H9 (cell line): ENCODE measurements at regions not wholly inside any gene's neighbourhood (a gene's known extent, or its start where the extent isn't known, plus 50 kb on each side); places are given as distances from the start of the nearest gene placed in this dataset.

Experiments used
- DNase-seq: peaks from one replicate; pipeline ENCODE4 v3.0.0-alpha.2; 2017
- H2AFZ ChIP-seq: one replicate; pipeline ENCODE4 v1.6.1; 2013; ENCODE audit warnings: mild to moderate bottlenecking, low read length, control low read depth, moderate library complexity
- H2AK5ac ChIP-seq: 2 replicates; pipeline ENCODE4 v1.6.1; 2013; ENCODE audit warnings: low read length, control low read depth, mixed read lengths; ENCODE audit not compliant: insufficient read length
- H2BK120ac ChIP-seq: one replicate; pipeline ENCODE4 v1.6.1; 2013; ENCODE audit warnings: low read depth, mild to moderate bottlenecking, low read length, control low read depth, inconsistent platforms; ENCODE audit not compliant: poor library complexity, severe bottlenecking
- H2BK12ac ChIP-seq: 2 replicates; pipeline ENCODE4 v1.6.1; 2013; ENCODE audit warnings: low read length, control low read depth, mixed read lengths, low read depth; ENCODE audit not compliant: insufficient read length
- H2BK15ac ChIP-seq: 2 replicates; pipeline ENCODE4 v1.6.1; 2013; ENCODE audit warnings: low read depth, low read length, control low read depth
- H2BK20ac ChIP-seq: one replicate; pipeline ENCODE4 v1.6.1; 2013; ENCODE audit warnings: low read depth, mild to moderate bottlenecking, low read length, control low read depth, inconsistent platforms; ENCODE audit not compliant: poor library complexity, severe bottlenecking
- H2BK5ac ChIP-seq: 2 replicates; pipeline ENCODE4 v1.6.1; 2013; ENCODE audit warnings: low read length, control low read depth, mixed read lengths; ENCODE audit not compliant: insufficient read length
- H3K14ac ChIP-seq: 2 replicates; pipeline ENCODE4 v1.6.1; 2013; ENCODE audit warnings: low read length, control low read depth; ENCODE audit not compliant: insufficient read depth
- H3K18ac ChIP-seq: 2 replicates; pipeline ENCODE4 v1.6.1; 2013; ENCODE audit warnings: low read depth, mild to moderate bottlenecking, mixed read lengths, low read length, control low read depth; ENCODE audit not compliant: insufficient read length
- H3K23ac ChIP-seq: 2 replicates; pipeline ENCODE4 v1.6.1; 2013; ENCODE audit warnings: low read length, control low read depth, mixed read lengths, low read depth; ENCODE audit not compliant: insufficient read length
- H3K23me2 ChIP-seq: 2 replicates; pipeline ENCODE4 v1.6.1; 2013; ENCODE audit warnings: low read depth, mild to moderate bottlenecking, mixed read lengths, low read length, control low read depth; ENCODE audit not compliant: insufficient read length, poor library complexity, severe bottlenecking
- H3K27ac ChIP-seq: 2 replicates; pipeline ENCODE4 v1.5.1; 2013; ENCODE audit warnings: low read length, control low read depth, mixed read lengths, low read depth; ENCODE audit not compliant: insufficient read length
- H3K27me3 ChIP-seq: 2 replicates; pipeline ENCODE4 v1.6.1; 2013; ENCODE audit warnings: low read length, control low read depth, inconsistent platforms; ENCODE audit not compliant: insufficient read depth
- H3K4ac ChIP-seq: 2 replicates; pipeline ENCODE4 v1.6.1; 2013; ENCODE audit warnings: low read depth, mild to moderate bottlenecking, control low read depth, inconsistent platforms, low read length, moderate library complexity
- H3K4me1 ChIP-seq: 2 replicates; pipeline ENCODE4 v1.6.1; 2013; ENCODE audit warnings: low read length, control low read depth, inconsistent platforms; ENCODE audit not compliant: insufficient read depth
- H3K4me2 ChIP-seq: 2 replicates; pipeline ENCODE4 v1.6.1; 2013; ENCODE audit warnings: low read length, control low read depth, mixed read lengths; ENCODE audit not compliant: insufficient read length, insufficient read depth
- H3K56ac ChIP-seq: 2 replicates; pipeline ENCODE4 v1.6.1; 2013; ENCODE audit warnings: low read depth, mild to moderate bottlenecking, mixed read lengths, low read length, control low read depth; ENCODE audit not compliant: insufficient read length
- H3K79me1 ChIP-seq: 2 replicates; pipeline ENCODE4 v1.6.1; 2013; ENCODE audit warnings: low read depth, mild to moderate bottlenecking, moderate library complexity, low read length, control low read depth, inconsistent platforms; ENCODE audit not compliant: insufficient read depth, poor library complexity, severe bottlenecking
- H3K79me2 ChIP-seq: 2 replicates; pipeline ENCODE4 v1.6.1; 2013; ENCODE audit warnings: low read length, control low read depth, inconsistent platforms; ENCODE audit not compliant: insufficient read depth
- H3K9ac ChIP-seq: 2 replicates; pipeline ENCODE4 v1.6.1; 2013; ENCODE audit warnings: low read length, control low read depth, mixed read lengths; ENCODE audit not compliant: insufficient read length; ENCODE audit errors: extremely low read depth
- H3K9me3 ChIP-seq: one replicate; pipeline ENCODE4 v1.6.1; 2013; ENCODE audit warnings: low read depth, low read length, inconsistent platforms; ENCODE audit not compliant: control insufficient read depth
- H3T11ph ChIP-seq: one replicate; pipeline ENCODE4 v1.6.1; 2013; ENCODE audit warnings: mild to moderate bottlenecking, low read length, control low read depth, inconsistent platforms
- H4K20me1 ChIP-seq: one replicate; pipeline ENCODE4 v1.6.1; 2013; ENCODE audit not compliant: control insufficient read depth, insufficient read length, insufficient read depth
- H4K5ac ChIP-seq: 2 replicates; pipeline ENCODE4 v1.6.1; 2013; ENCODE audit warnings: low read depth, mild to moderate bottlenecking, mixed read lengths, low read length, control low read depth; ENCODE audit not compliant: insufficient read length
- H4K8ac ChIP-seq: replicated peaks from 2 replicates; pipeline ENCODE4 v1.6.1; 2013; ENCODE audit warnings: low read length, control low read depth, mixed read lengths, low read depth; ENCODE audit not compliant: insufficient read length
- H4K91ac ChIP-seq: 2 replicates; pipeline ENCODE4 v1.6.1; 2013; ENCODE audit warnings: low read depth, mild to moderate bottlenecking, moderate library complexity, mixed read lengths, low read length, control low read depth; ENCODE audit not compliant: insufficient read length
- H3K27ac Mint-ChIP-seq, 3 experiments: 2 replicates in 2 of 3; 3 replicates in 1 of 3; pipeline ENCODE4 v1.8.0; 2020 to 2021; ENCODE audit warnings: mixed read lengths in 3 of 3, mild to moderate bottlenecking in 1 of 3, moderate library complexity in 1 of 3
- H3K27me3 Mint-ChIP-seq: 2 replicates; pipeline ENCODE4 v1.8.0; 2021; ENCODE audit warnings: low read depth, mild to moderate bottlenecking, moderate library complexity, mixed read lengths
- H3K36me3 Mint-ChIP-seq, 3 experiments: 2 replicates in 2 of 3; 3 replicates in 1 of 3; pipeline ENCODE4 v1.8.0; 2020 to 2021; ENCODE audit warnings: low read depth in 3 of 3, mixed read lengths in 3 of 3; ENCODE audit not compliant: insufficient read depth in 1 of 3
- H3K4me1 Mint-ChIP-seq, 2 experiments: 2 replicates each; pipeline ENCODE4 v1.8.0; 2020; ENCODE audit warnings: mixed read lengths in 2 of 2
- H3K4me3 Mint-ChIP-seq, 2 experiments: 2 replicates in 1 of 2; 3 replicates in 1 of 2; pipeline ENCODE4 v1.8.0; 2020 to 2021; ENCODE audit warnings: mild to moderate bottlenecking in 2 of 2, mixed read lengths in 2 of 2, moderate library complexity in 1 of 2
- H3K9me3 Mint-ChIP-seq, 2 experiments: 2 replicates in 1 of 2; 3 replicates in 1 of 2; pipeline ENCODE4 v1.8.0; 2020; ENCODE audit warnings: mild to moderate bottlenecking in 2 of 2, mixed read lengths in 2 of 2, moderate library complexity in 1 of 2
- WGBS: extraction: QIAGEN DNeasy Blood & Tissue Kit; methylation state at CpG from one replicate; pipeline ENCODE4 v1.1.7; 2013; ENCODE audit warnings: missing lambda C conversion rate, low lambda C conversion rate, mixed read lengths; ENCODE audit not compliant: insufficient read length; ENCODE audit errors: extremely low coverage; 5-methylcytosine and 5-hydroxymethylcytosine counted together
- TF ChIP-seq, protein P1 (sequence below): fragments of 200-600 bp; sonication (generic); conservative IDR thresholded peaks from 3 replicates; pipeline ENCODE4 v1.8.0; 2021; ENCODE audit warnings: antibody characterized with exemption, mild to moderate bottlenecking

DNA sequence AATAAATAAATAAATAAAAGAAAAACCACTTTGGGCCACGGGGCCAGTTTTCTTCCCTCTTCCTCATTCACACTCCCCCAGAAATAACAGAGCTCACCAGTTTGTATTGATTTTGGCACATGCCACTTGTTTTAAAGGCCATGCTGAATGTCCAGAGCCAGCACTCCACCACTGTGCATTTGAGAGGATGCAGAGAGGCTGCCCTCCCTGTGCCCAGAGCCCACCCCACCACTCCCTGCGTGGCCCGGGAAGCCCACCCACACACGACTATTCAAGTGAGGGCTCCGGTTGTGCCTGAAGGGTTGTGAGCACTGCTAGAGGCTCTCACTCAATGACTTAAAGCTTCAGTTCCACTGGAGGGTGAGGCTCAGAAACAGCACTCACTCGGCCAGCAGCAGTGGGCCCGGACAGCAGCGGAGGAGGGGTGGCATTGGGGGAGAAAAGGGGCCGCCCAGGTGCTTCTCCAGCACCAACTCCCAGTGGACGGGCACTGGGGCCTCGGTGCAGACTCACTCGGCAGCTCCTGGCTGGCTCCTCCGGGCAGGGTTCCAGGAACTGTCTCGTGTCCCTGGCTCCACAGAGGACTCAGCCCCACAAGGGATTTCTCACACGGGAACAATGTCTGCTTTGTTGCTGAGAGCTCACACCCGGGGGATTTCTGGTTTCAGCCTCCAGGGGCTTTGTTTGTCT is 112.7 kb downstream of the SHANK2 start:
- H3K56ac ChIP-seq: no peak overlapping the region
- no peak overlapping the region for H2BK120ac ChIP-seq
- no peak overlapping the region for H3K4ac ChIP-seq
- H3K79me2 ChIP-seq: no peaks in the 10 kb centered on the region
- no peak overlapping the region for H2AFZ ChIP-seq
- Mint-ChIP-seq H3K4me1 (peaks cover 0 to 16% of the 10 kb centered on the region in 2 experiments; a peak in 1 of 4 replicates), H3K27ac (peak overlapping the region in 1 of 3 experiments; percentile 18; a peak in 1 of 7 replicates), H3K27me3 (no peaks in the 10 kb centered on the region), H3K36me3 (peaks cover 8 to 12% (median 10%) of the 10 kb centered on the region in 3 experiments), H3K9me3 (peaks cover 0 to 3% of the 10 kb centered on the region in 2 experiments; a peak in 2 of 5 replicates), H3K4me3 (no peak overlapping the region)
- H2BK15ac ChIP-seq: no peak overlapping the region
- H3K27me3 ChIP-seq: no peaks in the 10 kb centered on the region
- no peak overlapping the region for H3K18ac ChIP-seq
- H3K23ac ChIP-seq: no peak overlapping the region
- no peaks in the 10 kb centered on the region for H3K79me1 ChIP-seq
- no peak overlapping the region for H4K91ac ChIP-seq
- H3K23me2 ChIP-seq: no peaks in the 10 kb centered on the region
- H3K4me1 ChIP-seq: no peaks in the 10 kb centered on the region
- no peak overlapping the region for H2BK20ac ChIP-seq
- H3K9me3 ChIP-seq: no peaks in the 10 kb centered on the region
- H3T11ph ChIP-seq: no peak overlapping the region
- no peak overlapping the region for H3K4me2 ChIP-seq
- no peak overlapping the region for H2AK5ac ChIP-seq
- no CpG with 5 or more reads among the region's 16 CpGs for WGBS
- H3K9ac ChIP-seq: no peak overlapping the region
- H2BK5ac ChIP-seq: no peak overlapping the region
- H3K14ac ChIP-seq: no peak overlapping the region
- H4K5ac ChIP-seq: no peak overlapping the region
- H4K20me1 ChIP-seq: no peaks in the 10 kb centered on the region
- H2BK12ac ChIP-seq: no peak overlapping the region
- TF ChIP-seq, protein P1, sequence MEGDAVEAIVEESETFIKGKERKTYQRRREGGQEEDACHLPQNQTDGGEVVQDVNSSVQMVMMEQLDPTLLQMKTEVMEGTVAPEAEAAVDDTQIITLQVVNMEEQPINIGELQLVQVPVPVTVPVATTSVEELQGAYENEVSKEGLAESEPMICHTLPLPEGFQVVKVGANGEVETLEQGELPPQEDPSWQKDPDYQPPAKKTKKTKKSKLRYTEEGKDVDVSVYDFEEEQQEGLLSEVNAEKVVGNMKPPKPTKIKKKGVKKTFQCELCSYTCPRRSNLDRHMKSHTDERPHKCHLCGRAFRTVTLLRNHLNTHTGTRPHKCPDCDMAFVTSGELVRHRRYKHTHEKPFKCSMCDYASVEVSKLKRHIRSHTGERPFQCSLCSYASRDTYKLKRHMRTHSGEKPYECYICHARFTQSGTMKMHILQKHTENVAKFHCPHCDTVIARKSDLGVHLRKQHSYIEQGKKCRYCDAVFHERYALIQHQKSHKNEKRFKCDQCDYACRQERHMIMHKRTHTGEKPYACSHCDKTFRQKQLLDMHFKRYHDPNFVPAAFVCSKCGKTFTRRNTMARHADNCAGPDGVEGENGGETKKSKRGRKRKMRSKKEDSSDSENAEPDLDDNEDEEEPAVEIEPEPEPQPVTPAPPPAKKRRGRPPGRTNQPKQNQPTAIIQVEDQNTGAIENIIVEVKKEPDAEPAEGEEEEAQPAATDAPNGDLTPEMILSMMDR: no peak
- DNase-seq: no peak
- H4K8ac ChIP-seq: no peak overlapping the region
- H3K27ac ChIP-seq: no peak overlapping the region
